GM12892 (cell line): ENCODE measurements at regions not wholly inside any gene's neighbourhood (a gene's known extent, or its start where the extent isn't known, plus 50 kb on each side); places are given as distances from the start of the nearest gene placed in this dataset.

Experiments
- POLR2A ChIP-seq: IDR thresholded peaks from 2 replicates; pipeline ENCODE4 v1.6.1; 2011; ENCODE audit warnings: low read depth, low read length, control low read depth
- POLR2AphosphoS5 ChIP-seq: IDR thresholded peaks from 2 replicates; pipeline ENCODE4 v1.6.1; 2011; ENCODE audit warnings: low read depth, low read length, control low read depth
- TAF1 ChIP-seq: IDR thresholded peaks from 2 replicates; pipeline ENCODE4 v1.6.1; 2011; ENCODE audit warnings: low read depth, mild to moderate bottlenecking, control low read depth, low read length, borderline replicate concordance

DNA sequence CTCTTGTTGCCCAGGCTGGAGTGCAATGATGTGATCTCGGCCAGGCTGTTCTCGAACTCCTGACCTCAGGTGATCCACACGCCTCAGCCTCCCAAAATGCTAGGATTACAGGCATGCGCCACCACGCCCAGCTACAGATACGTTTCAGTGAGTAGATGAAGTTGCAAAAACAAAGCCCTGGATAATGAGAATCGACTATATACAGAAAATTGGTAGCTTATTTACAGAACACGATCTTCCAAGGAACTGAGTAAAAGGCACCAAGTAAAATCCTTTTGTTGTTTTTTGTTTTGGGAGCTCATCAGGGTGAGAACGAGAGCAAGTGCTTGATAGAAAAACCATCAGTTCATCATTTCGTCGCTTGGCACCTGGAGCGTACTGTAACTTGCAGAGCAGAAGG is 62.8 kb downstream of the MYCN start:
- TF ChIP-seq POLR2A (no peak), POLR2AphosphoS5 (no peak), TAF1 (no peak)
